Fibroblast of lung (primary cell): ENCODE measurements at regions not wholly inside any gene's neighbourhood (a gene's known extent, or its start where the extent isn't known, plus 50 kb on each side); places are given as distances from the start of the nearest gene placed in this dataset.

Source experiments
- DNase-seq, 2 donors: peaks; one replicate each; pipeline versions ENCODE4 v3.0.0 to v3.0.0-alpha.2; 2010; ENCODE audit warnings: low read depth in 2 of 2
- H2AFZ ChIP-seq: 2 replicates; pipeline ENCODE4 v1.5.1; 2012; ENCODE audit warnings: low read length, control low read depth, inconsistent platforms
- H3K27ac ChIP-seq: 2 replicates; pipeline ENCODE4 v1.5.1; 2011; ENCODE audit warnings: low read length, control low read depth; ENCODE audit not compliant: insufficient read depth
- H3K27me3 ChIP-seq: 2 replicates; pipeline ENCODE4 v1.5.1; 2011; ENCODE audit warnings: mild to moderate bottlenecking, low read length; ENCODE audit not compliant: control insufficient read depth, insufficient read depth
- H3K36me3 ChIP-seq: 2 replicates; pipeline ENCODE4 v1.5.1; 2011; ENCODE audit warnings: low read length; ENCODE audit not compliant: control insufficient read depth, insufficient read depth
- H3K4me1 ChIP-seq: 2 replicates; pipeline ENCODE4 v1.5.1; 2011; ENCODE audit warnings: low read length; ENCODE audit not compliant: control insufficient read depth, insufficient read depth; ENCODE audit errors: extremely low read depth
- H3K4me2 ChIP-seq: 2 replicates; pipeline ENCODE4 v1.5.1; 2011; ENCODE audit warnings: low read length, control low read depth; ENCODE audit not compliant: insufficient read depth; ENCODE audit errors: extremely low read depth
- H3K4me3 ChIP-seq, 4 experiments: fragments of 200-600 bp in 1 of 4; sonication (generic) in 1 of 4; replicated peaks in 1 of 4; 2 replicates each; pipeline ENCODE4 v1.5.1; 2011 to 2016; ENCODE audit warnings: low read length in 4 of 4, low read depth in 3 of 4, mild to moderate bottlenecking in 3 of 4, control low read depth in 2 of 4, inconsistent platforms in 1 of 4, mixed read lengths in 1 of 4; ENCODE audit not compliant: insufficient read depth in 1 of 4; ENCODE audit errors: control extremely low read depth in 1 of 4
- H3K79me2 ChIP-seq: 2 replicates; pipeline ENCODE4 v1.5.1; 2012; ENCODE audit warnings: mild to moderate bottlenecking, low read length, inconsistent platforms; ENCODE audit not compliant: control insufficient read depth, insufficient read depth
- H3K9ac ChIP-seq: 2 replicates; pipeline ENCODE4 v1.5.1; 2011; ENCODE audit warnings: mild to moderate bottlenecking, low read length, control low read depth; ENCODE audit not compliant: insufficient read depth
- H3K9me3 ChIP-seq: 2 replicates; pipeline ENCODE4 v1.5.1; 2012; ENCODE audit warnings: low read depth, low read length; ENCODE audit not compliant: control insufficient read depth, insufficient read depth
- H4K20me1 ChIP-seq: 2 replicates; pipeline ENCODE4 v1.5.1; 2011; ENCODE audit warnings: low read length; ENCODE audit not compliant: control insufficient read depth, insufficient read depth; ENCODE audit errors: extremely low read depth
- EZH2 ChIP-seq: IDR thresholded peaks from 2 replicates; pipeline ENCODE4 v1.5.1; 2012; ENCODE audit warnings: low read length, control low read depth, mild to moderate bottlenecking; ENCODE audit errors: missing control alignments
- TF ChIP-seq, protein P1 (sequence below), 2 donors: IDR thresholded peaks in 1 of 2; conservative IDR thresholded peaks in 1 of 2; 1 replicate in 1 of 2; 2 replicates in 1 of 2; pipeline ENCODE4 v1.5.1; 2011 to 2012; ENCODE audit warnings: low read length in 2 of 2, control low read depth in 1 of 2, inconsistent platforms in 1 of 2, low read depth in 1 of 2, mild to moderate bottlenecking in 1 of 2

DNA sequence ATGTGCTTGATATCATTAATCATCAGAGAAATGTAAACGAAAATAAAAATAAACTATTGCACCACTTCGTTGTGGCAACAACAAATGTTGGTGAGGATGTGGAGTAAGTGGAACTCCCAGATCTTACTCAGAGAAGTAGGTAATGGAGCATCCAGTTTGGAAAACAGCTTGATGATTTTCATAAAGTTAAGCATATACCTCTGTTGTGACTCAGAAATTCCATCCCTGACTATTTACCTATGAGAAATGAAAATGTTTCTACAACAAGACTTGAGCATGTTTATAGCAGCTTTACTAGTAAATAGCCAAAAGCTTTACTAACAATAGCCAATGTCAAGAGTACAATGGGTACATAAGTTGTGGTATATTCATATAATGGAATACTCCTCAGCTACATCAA is 214.7 kb upstream of the NMUR2 start:
- H3K9me3 ChIP-seq, result no peaks in the 10 kb centered on the region
- H4K20me1 ChIP-seq, result no peaks in the 10 kb centered on the region
- no peaks in the 10 kb centered on the region for H3K36me3 ChIP-seq
- no peak overlapping the region for H3K27ac ChIP-seq
- no peak for DNase-seq
- H3K79me2 ChIP-seq, result no peaks in the 10 kb centered on the region
- no peak overlapping the region for H2AFZ ChIP-seq
- no peak overlapping the region for H3K4me2 ChIP-seq
- no peaks in the 10 kb centered on the region for H3K27me3 ChIP-seq
- H3K4me3 ChIP-seq, result no peak overlapping the region
- no peak for TF ChIP-seq EZH2
- TF ChIP-seq, protein P1, sequence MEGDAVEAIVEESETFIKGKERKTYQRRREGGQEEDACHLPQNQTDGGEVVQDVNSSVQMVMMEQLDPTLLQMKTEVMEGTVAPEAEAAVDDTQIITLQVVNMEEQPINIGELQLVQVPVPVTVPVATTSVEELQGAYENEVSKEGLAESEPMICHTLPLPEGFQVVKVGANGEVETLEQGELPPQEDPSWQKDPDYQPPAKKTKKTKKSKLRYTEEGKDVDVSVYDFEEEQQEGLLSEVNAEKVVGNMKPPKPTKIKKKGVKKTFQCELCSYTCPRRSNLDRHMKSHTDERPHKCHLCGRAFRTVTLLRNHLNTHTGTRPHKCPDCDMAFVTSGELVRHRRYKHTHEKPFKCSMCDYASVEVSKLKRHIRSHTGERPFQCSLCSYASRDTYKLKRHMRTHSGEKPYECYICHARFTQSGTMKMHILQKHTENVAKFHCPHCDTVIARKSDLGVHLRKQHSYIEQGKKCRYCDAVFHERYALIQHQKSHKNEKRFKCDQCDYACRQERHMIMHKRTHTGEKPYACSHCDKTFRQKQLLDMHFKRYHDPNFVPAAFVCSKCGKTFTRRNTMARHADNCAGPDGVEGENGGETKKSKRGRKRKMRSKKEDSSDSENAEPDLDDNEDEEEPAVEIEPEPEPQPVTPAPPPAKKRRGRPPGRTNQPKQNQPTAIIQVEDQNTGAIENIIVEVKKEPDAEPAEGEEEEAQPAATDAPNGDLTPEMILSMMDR (conservative IDR thresholded peaks at IDR 0.05 in 1 of 2, IDR thresholded peaks at IDR 0.05 in 1 of 2; ENCODE audit: low read depth in 1 of 2, low read length in 2 of 2), result no peak
- H3K9ac ChIP-seq, result no peak overlapping the region
- no peaks in the 10 kb centered on the region for H3K4me1 ChIP-seq

DNA sequence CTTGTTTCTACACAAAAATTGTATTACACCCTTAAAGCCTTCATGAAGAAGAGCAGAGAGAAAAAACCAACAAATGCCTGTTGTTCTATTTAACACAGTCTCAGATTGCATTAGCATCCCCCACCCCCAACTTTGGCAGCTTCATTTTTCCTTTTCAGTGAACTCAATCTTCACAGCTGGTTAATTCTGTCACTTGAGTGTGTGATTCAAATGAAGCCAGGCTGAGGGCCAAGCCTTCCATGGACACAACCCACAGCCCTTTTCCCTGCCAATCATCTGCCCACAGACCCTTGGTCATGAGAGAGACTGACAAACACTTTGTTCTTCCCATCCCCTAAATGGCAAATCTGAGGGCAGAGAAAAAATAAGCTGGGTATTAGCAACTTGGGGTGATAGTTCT is 217.5 kb upstream of the NMUR2 start:
- Histone ChIP-seq H3K79me2 (no peaks in the 10 kb centered on the region), H4K20me1 (no peaks in the 10 kb centered on the region), H3K27me3 (no peaks in the 10 kb centered on the region), H3K27ac (no peak overlapping the region), H3K36me3 (no peaks in the 10 kb centered on the region), H3K4me2 (no peak overlapping the region), H2AFZ (no peak overlapping the region), H3K9me3 (no peaks in the 10 kb centered on the region), H3K9ac (no peak overlapping the region), H3K4me3 (no peak overlapping the region), H3K4me1 (no peaks in the 10 kb centered on the region)
- no peak for DNase-seq
- TF ChIP-seq, protein P1 (conservative IDR thresholded peaks at IDR 0.05 in 1 of 2, IDR thresholded peaks at IDR 0.05 in 1 of 2; ENCODE audit: low read depth in 1 of 2, low read length in 2 of 2), result no peak
- TF ChIP-seq EZH2, result no peak

DNA sequence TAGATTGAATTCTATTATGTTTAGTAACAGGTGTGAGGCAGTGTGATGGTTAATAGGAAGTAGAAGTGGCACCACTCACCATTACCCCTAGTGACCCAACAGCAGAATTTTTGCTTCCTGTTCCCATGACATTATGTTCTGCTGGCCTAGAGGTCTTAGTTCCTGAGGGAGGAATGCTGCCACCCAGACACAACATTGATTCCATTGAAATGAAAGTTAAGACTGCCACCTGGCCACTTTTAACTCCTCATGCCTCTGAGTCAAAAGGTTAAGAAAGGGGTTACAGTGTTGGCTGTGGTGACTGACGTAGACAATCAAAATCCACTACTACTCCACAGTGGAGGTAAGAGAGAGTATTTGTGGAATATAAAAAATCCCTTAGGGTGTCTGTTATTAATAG is 218.9 kb upstream of the NMUR2 start:
- H2AFZ ChIP-seq, result no peak overlapping the region
- no peaks in the 10 kb centered on the region for H3K4me1 ChIP-seq
- H3K79me2 ChIP-seq, result no peaks in the 10 kb centered on the region
- H3K9me3 ChIP-seq, result no peaks in the 10 kb centered on the region
- H3K9ac ChIP-seq, result no peak overlapping the region
- H3K27me3 ChIP-seq, result no peaks in the 10 kb centered on the region
- no peak for TF ChIP-seq EZH2
- TF ChIP-seq, protein P1 (conservative IDR thresholded peaks at IDR 0.05 in 1 of 2, IDR thresholded peaks at IDR 0.05 in 1 of 2; ENCODE audit: low read depth in 1 of 2, low read length in 2 of 2), result no peak
- H3K4me3 ChIP-seq, result no peak overlapping the region
- H3K36me3 ChIP-seq, result no peaks in the 10 kb centered on the region
- H3K27ac ChIP-seq, result no peak overlapping the region
- H3K4me2 ChIP-seq, result no peak overlapping the region
- no peaks in the 10 kb centered on the region for H4K20me1 ChIP-seq
- DNase-seq, result no peak
